ENCODE measurements at regions not wholly inside any gene's neighbourhood (a gene's known extent, or its start where the extent isn't known, plus 50 kb on each side); places are given as distances from the start of the nearest gene placed in this dataset.

DNA sequence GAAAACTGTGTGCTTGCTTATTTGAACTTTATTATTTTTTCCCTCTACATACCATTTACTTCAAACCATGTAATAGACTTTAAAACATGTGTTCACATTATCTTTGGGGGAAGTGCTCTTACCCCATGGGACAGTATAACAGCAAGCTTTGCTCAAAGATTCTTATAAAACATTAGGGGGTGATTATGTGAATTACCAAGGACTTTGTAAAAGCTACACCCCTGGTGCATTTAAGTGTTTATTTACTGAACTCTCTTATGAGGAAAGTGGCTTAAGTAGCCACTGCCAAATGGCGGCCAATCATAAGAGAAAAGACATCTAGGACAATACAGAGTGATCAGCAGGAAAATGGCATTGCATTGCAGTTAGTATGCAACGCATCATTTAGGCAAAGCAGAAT, 70.3 kb downstream of the CAPZA3 start:
- Histone ChIP-seq H2AFZ (ENCODE audit: low read depth, low read length) (no peak overlapping the region), H3K9me1 (replicated peaks; ENCODE audit: control insufficient read depth, extremely low read depth, insufficient read depth, low read length) (no peaks in the 10 kb centered on the region), H3K79me2 (ENCODE audit: control insufficient read depth, insufficient read depth, low read length) (no peaks in the 10 kb centered on the region), H3K27ac (ENCODE audit: insufficient read depth, low read depth, low read length) (no peak overlapping the region), H3K4me3 (replicated peaks in 1 of 3; ENCODE audit: insufficient read depth in 1 of 3, low read depth in 1 of 3, low read length in 3 of 3) (no peak overlapping the region), H3K4me2 (ENCODE audit: insufficient read depth, low read length) (no peak overlapping the region), H3K27me3 (ENCODE audit: control insufficient read depth in 2 of 2, insufficient read depth in 2 of 2, low read length in 2 of 2) (no peaks in the 10 kb centered on the region), H3K9me3 (replicated peaks; ENCODE audit: control insufficient read depth, insufficient read depth, low read length) (no peaks in the 10 kb centered on the region), H3K9ac (replicated peaks; ENCODE audit: extremely low read depth, insufficient read depth, low read length) (no peak overlapping the region), H4K20me1 (replicated peaks; ENCODE audit: control insufficient read depth, extremely low read depth, insufficient read depth, low read length) (no peaks in the 10 kb centered on the region), H3K36me3 (ENCODE audit: control insufficient read depth in 2 of 2, extremely low read depth in 1 of 2, insufficient read depth in 2 of 2, low read length in 2 of 2) (no peaks in the 10 kb centered on the region), H3K4me1 (ENCODE audit: control insufficient read depth, extremely low read depth, insufficient read depth, low read length) (no peaks in the 10 kb centered on the region)
- BruUV-seq (replicated peaks) = no TSS peak
- dilution Hi-C loops (cut with MboI; ENCODE audit: extremely low pct_ligation_motif_present, low sequenced_read_pairs) = no loop called here
- FAIRE-seq = no peak
- no peak for DNase-seq (ENCODE audit: low read depth, low spot score)
- CTCF ChIA-PET = no interaction called here
- POLR2A ChIA-PET = no interaction called here
- no peak for TF ChIP-seq GATA2 (IDR thresholded peaks at IDR 0.05; ENCODE audit: insufficient read depth, insufficient read length, low read depth, low read length)
- TF ChIP-seq, protein P1, sequence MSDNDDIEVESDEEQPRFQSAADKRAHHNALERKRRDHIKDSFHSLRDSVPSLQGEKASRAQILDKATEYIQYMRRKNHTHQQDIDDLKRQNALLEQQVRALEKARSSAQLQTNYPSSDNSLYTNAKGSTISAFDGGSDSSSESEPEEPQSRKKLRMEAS (IDR thresholded peaks at IDR 0.05; ENCODE audit: insufficient read depth, insufficient read length) = no peak
- TF ChIP-seq EZH2 (IDR thresholded peaks at IDR 0.05; ENCODE audit: borderline replicate concordance, low read depth, low read length, severe bottlenecking) = no peak
- TF ChIP-seq POLR2A (IDR thresholded peaks at IDR 0.05; ENCODE audit: low read depth, low read length) = no peak
- TF ChIP-seq JUN (IDR thresholded peaks at IDR 0.05; ENCODE audit: borderline replicate concordance, insufficient read depth, insufficient read length, low read depth) = no peak
- no peak for TF ChIP-seq FOS (IDR thresholded peaks at IDR 0.05; ENCODE audit: borderline replicate concordance, insufficient read depth, low read length)
- TF ChIP-seq MYC (IDR thresholded peaks at IDR 0.05; ENCODE audit: low read depth, low read length) = no peak
- no peak for TF ChIP-seq POLR2AphosphoS5 (IDR thresholded peaks at IDR 0.05; ENCODE audit: insufficient read depth, low read depth, low read length)
- intact Hi-C loops (cut with micrococcal nuclease) = no loop called here

DNA sequence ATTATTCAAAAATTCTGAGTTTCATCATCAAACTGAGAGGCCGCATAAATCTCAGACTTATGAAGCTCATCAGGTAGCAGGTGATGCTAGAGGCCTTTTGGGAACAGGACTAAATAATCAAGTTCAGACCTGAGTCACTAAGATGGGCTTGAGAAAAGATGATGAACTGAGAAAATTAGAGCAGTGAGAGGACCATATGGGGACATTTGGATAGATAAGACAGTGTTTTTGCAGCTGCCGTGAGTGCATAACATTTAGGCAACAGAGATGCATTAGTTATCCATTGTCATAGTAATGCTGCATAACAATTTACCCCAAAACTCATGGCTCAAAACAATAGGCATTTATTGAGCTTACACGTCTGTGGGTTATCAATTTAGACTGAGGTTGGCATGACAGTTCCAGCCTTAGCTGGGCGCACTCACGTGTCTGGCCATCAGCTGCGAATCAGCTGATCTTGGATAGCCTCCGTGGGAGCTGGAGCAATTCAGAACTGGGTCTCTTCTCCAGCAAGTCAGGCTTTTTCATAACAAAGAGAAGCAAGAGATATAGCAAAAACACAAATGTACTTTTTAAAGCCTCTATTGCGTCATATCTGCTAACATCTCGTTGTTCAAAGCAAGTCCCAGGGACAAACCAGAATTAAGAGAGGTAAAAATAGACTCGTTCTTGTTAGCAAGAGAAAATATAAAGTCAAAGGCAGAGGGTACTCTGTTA, 72.8 kb downstream of the CAPZA3 start:
- CTCF ChIA-PET = interaction anchor here (0.5 kb wide), 1 partner anchor 24 kb away, joined by 3 read pairs; no protein-coding TSS in a partner anchor
- Histone ChIP-seq H3K9me3 (replicated peaks; ENCODE audit: control insufficient read depth, insufficient read depth, low read length) (no peaks in the 10 kb centered on the region), H3K27ac (ENCODE audit: insufficient read depth, low read depth, low read length) (no peak overlapping the region), H3K36me3 (ENCODE audit: control insufficient read depth in 2 of 2, extremely low read depth in 1 of 2, insufficient read depth in 2 of 2, low read length in 2 of 2) (no peaks in the 10 kb centered on the region), H3K9ac (replicated peaks; ENCODE audit: extremely low read depth, insufficient read depth, low read length) (no peak overlapping the region), H3K4me1 (ENCODE audit: control insufficient read depth, extremely low read depth, insufficient read depth, low read length) (no peaks in the 10 kb centered on the region), H3K4me2 (ENCODE audit: insufficient read depth, low read length) (no peak overlapping the region), H3K79me2 (ENCODE audit: control insufficient read depth, insufficient read depth, low read length) (no peaks in the 10 kb centered on the region), H4K20me1 (replicated peaks; ENCODE audit: control insufficient read depth, extremely low read depth, insufficient read depth, low read length) (no peaks in the 10 kb centered on the region), H3K27me3 (ENCODE audit: control insufficient read depth in 2 of 2, insufficient read depth in 2 of 2, low read length in 2 of 2) (no peaks in the 10 kb centered on the region), H3K4me3 (replicated peaks in 1 of 3; ENCODE audit: insufficient read depth in 1 of 3, low read depth in 1 of 3, low read length in 3 of 3) (no peak overlapping the region), H2AFZ (ENCODE audit: low read depth, low read length) (no peak overlapping the region), H3K9me1 (replicated peaks; ENCODE audit: control insufficient read depth, extremely low read depth, insufficient read depth, low read length) (no peaks in the 10 kb centered on the region)
- no TSS peak for BruUV-seq (replicated peaks)
- dilution Hi-C loops (cut with MboI; ENCODE audit: extremely low pct_ligation_motif_present, low sequenced_read_pairs) (no loop called here), intact Hi-C loops (cut with micrococcal nuclease) (no loop called here)
- POLR2A ChIA-PET = no interaction called here
- no peak for FAIRE-seq
- TF ChIP-seq, protein P2, sequence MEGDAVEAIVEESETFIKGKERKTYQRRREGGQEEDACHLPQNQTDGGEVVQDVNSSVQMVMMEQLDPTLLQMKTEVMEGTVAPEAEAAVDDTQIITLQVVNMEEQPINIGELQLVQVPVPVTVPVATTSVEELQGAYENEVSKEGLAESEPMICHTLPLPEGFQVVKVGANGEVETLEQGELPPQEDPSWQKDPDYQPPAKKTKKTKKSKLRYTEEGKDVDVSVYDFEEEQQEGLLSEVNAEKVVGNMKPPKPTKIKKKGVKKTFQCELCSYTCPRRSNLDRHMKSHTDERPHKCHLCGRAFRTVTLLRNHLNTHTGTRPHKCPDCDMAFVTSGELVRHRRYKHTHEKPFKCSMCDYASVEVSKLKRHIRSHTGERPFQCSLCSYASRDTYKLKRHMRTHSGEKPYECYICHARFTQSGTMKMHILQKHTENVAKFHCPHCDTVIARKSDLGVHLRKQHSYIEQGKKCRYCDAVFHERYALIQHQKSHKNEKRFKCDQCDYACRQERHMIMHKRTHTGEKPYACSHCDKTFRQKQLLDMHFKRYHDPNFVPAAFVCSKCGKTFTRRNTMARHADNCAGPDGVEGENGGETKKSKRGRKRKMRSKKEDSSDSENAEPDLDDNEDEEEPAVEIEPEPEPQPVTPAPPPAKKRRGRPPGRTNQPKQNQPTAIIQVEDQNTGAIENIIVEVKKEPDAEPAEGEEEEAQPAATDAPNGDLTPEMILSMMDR (IDR thresholded peaks at IDR 0.05; ENCODE audit: extremely low read depth in 1 of 2, insufficient read depth in 1 of 2, low read depth in 1 of 2, low read length in 2 of 2) = no peak
- no peak for TF ChIP-seq EZH2 (IDR thresholded peaks at IDR 0.05; ENCODE audit: borderline replicate concordance, low read depth, low read length, severe bottlenecking)
- no peak for TF ChIP-seq FOS (IDR thresholded peaks at IDR 0.05; ENCODE audit: borderline replicate concordance, insufficient read depth, low read length)
- no peak for TF ChIP-seq MYC (IDR thresholded peaks at IDR 0.05; ENCODE audit: low read depth, low read length)
- TF ChIP-seq GATA2 (IDR thresholded peaks at IDR 0.05; ENCODE audit: insufficient read depth, insufficient read length, low read depth, low read length) = no peak
- no peak for TF ChIP-seq POLR2AphosphoS5 (IDR thresholded peaks at IDR 0.05; ENCODE audit: insufficient read depth, low read depth, low read length)
- TF ChIP-seq POLR2A (IDR thresholded peaks at IDR 0.05; ENCODE audit: low read depth, low read length) = no peak
- no peak for TF ChIP-seq JUN (IDR thresholded peaks at IDR 0.05; ENCODE audit: borderline replicate concordance, insufficient read depth, insufficient read length, low read depth)
- TF ChIP-seq, protein P1 (IDR thresholded peaks at IDR 0.05; ENCODE audit: insufficient read depth, insufficient read length) = no peak
- no peak for DNase-seq (ENCODE audit: low read depth, low spot score)
